Activated CD8-positive, alpha-beta memory T cell treated with anti-CD3 and anti-CD28 coated beads for 48 hours (primary cell): ENCODE measurements at regions not wholly inside any gene's neighbourhood (a gene's known extent, or its start where the extent isn't known, plus 50 kb on each side); places are given as distances from the start of the nearest gene placed in this dataset.

Experiments used
- DNase-seq, 3 experiments: peaks; one replicate each; pipeline ENCODE4 v3.0.0-alpha.2; 2020; ENCODE audit warnings: low read depth in 2 of 3, low spot score in 2 of 3

GRCh38 chr12:94789510-94790225, 139.3 kb upstream of the TMCC3 start:
- no peak for DNase-seq

- DNase-seq: no peak
These were observed 137.9 kb upstream of the TMCC3 start for GRCh38 chr12:94788298-94788697.

- DNase-seq: no peak
These were observed 136.5 kb upstream of the TMCC3 start for GRCh38 chr12:94786906-94787305.

GRCh38 chr12:94783862-94784261, 133.5 kb upstream of the TMCC3 start:
- no peak for DNase-seq

- no peak for DNase-seq
These were observed 133.0 kb upstream of the TMCC3 start for GRCh38 chr12:94783343-94783742.

GRCh38 chr12:94781835-94782234, 131.5 kb upstream of the TMCC3 start:
- no peak for DNase-seq

GRCh38 chr12:94779485-94779884, 129.1 kb upstream of the TMCC3 start:
- DNase-seq: no peak

- no peak for DNase-seq
These were observed 127.6 kb upstream of the TMCC3 start for GRCh38 chr12:94777936-94778335.

- no peak for DNase-seq
These were observed 125.4 kb upstream of the TMCC3 start for GRCh38 chr12:94775710-94776109.

GRCh38 chr12:94771741-94772140, 121.4 kb upstream of the TMCC3 start:
- DNase-seq: no peak

- no peak for DNase-seq
These were observed 120.8 kb upstream of the TMCC3 start for GRCh38 chr12:94771199-94771598.

- DNase-seq: no peak
These were observed 120.4 kb upstream of the TMCC3 start for GRCh38 chr12:94770791-94771190.

- DNase-seq: no peak
These were observed 119.7 kb upstream of the TMCC3 start for GRCh38 chr12:94769776-94770759.

- DNase-seq: no peak
These were observed 118.7 kb upstream of the TMCC3 start for GRCh38 chr12:94769047-94769420.

- no peak for DNase-seq
These were observed 118.2 kb upstream of the TMCC3 start for GRCh38 chr12:94768398-94769046.

- DNase-seq: no peak
These were observed 117.6 kb upstream of the TMCC3 start for GRCh38 chr12:94767956-94768355.

- DNase-seq: no peak
These were observed 116.0 kb upstream of the TMCC3 start for GRCh38 chr12:94766397-94766796.

GRCh38 chr12:94763462-94763861, 113.1 kb upstream of the TMCC3 start:
- DNase-seq: no peak

- DNase-seq: no peak
These were observed 112.6 kb upstream of the TMCC3 start for GRCh38 chr12:94762943-94763342.

GRCh38 chr12:94762259-94762942, 112.0 kb upstream of the TMCC3 start:
- no peak for DNase-seq

- DNase-seq: no peak
These were observed 111.2 kb upstream of the TMCC3 start for GRCh38 chr12:94761559-94761958.
